Duodenal mucosa (tissue), 2 donors: ENCODE measurements at regions not wholly inside any gene's neighbourhood (a gene's known extent, or its start where the extent isn't known, plus 50 kb on each side); places are given as distances from the start of the nearest gene placed in this dataset.

Source experiments
- H3K27ac ChIP-seq: one replicate; pipeline ENCODE4 v1.7.0; 2013; ENCODE audit warnings: low read depth, low read length
- H3K27me3 ChIP-seq, 2 donors: one replicate each; pipeline ENCODE4 v1.7.0; 2013; ENCODE audit warnings: low read length in 2 of 2, control low read depth in 1 of 2; ENCODE audit not compliant: insufficient read depth in 2 of 2, control insufficient read depth in 1 of 2
- H3K36me3 ChIP-seq, 2 donors: one replicate each; pipeline ENCODE4 v1.7.0; 2013; ENCODE audit warnings: low read length in 2 of 2, control low read depth in 1 of 2; ENCODE audit not compliant: insufficient read depth in 2 of 2, control insufficient read depth in 1 of 2
- H3K4me1 ChIP-seq, 2 donors: one replicate each; pipeline ENCODE4 v1.7.0; 2013; ENCODE audit warnings: low read length in 2 of 2, control low read depth in 1 of 2; ENCODE audit not compliant: insufficient read depth in 2 of 2, control insufficient read depth in 1 of 2
- H3K4me3 ChIP-seq, 2 donors: one replicate each; pipeline ENCODE4 v1.7.0; 2013; ENCODE audit warnings: low read length in 2 of 2, low read depth in 1 of 2
- H3K9ac ChIP-seq, 2 donors: one replicate each; pipeline ENCODE4 v1.7.0; 2013; ENCODE audit warnings: low read length in 2 of 2, low read depth in 1 of 2
- H3K9me3 ChIP-seq, 2 donors: one replicate each; pipeline ENCODE4 v1.7.0; 2013; ENCODE audit warnings: low read length in 2 of 2, control low read depth in 1 of 2; ENCODE audit not compliant: control insufficient read depth in 1 of 2

GRCh38 chr15:29612701-29613100 is 209.6 kb downstream of the TJP1 start:
- no peaks in the 10 kb centered on the region for H3K36me3 ChIP-seq
- H3K4me1 ChIP-seq: no peaks in the 10 kb centered on the region
- H3K27me3 ChIP-seq: peaks cover 0 to 2% of the 10 kb centered on the region in 2 donors
- no peak overlapping the region for H3K4me3 ChIP-seq
- H3K9me3 ChIP-seq: no peaks in the 10 kb centered on the region
- no peak overlapping the region for H3K27ac ChIP-seq
- H3K9ac ChIP-seq: no peak overlapping the region

DNA sequence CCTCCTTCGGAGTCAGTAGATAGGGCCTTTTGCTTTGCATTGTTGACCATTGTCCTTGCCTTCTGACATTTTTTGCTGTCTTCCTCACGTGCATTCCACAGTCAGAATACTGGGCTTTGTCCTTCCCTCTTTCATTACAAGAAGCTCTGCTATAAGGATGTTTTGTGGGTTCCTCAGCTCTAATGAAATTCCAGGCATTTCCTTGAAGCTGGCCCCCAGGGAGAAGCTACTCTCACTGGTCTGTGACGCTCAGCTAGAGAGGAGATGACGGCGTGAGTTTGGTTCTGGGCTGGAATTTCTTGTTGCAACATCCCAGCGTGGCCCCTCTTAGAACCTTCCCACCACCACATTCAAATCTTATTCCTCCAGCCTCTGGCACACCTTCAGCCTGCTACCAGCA is 210.2 kb downstream of the TJP1 start:
- Histone ChIP-seq H3K27me3 (peaks cover 0 to 2% of the 10 kb centered on the region in 2 donors), H3K9ac (no peak overlapping the region), H3K36me3 (no peaks in the 10 kb centered on the region), H3K4me1 (no peaks in the 10 kb centered on the region), H3K4me3 (no peak overlapping the region), H3K9me3 (no peaks in the 10 kb centered on the region), H3K27ac (no peak overlapping the region)

DNA sequence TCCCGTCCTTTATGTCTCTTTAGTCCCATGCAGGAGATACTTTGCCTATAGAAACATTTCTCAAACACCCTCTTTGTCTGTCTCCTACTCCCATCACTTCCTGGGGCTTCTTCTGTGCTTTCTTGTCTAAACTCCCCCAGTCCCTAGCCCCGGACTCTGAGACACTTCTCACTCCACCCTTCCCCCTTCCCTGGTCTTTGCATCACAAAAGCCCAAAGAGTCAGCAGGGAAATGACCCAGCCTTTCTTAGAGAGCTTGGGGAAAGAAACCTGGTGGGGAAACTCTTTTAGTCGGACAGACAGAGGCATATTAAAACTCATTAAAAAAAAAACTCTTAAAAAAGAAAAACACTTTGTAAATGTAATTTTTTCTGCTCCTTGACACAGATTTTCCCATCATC is 211.2 kb downstream of the TJP1 start:
- H3K4me1 ChIP-seq: no peaks in the 10 kb centered on the region
- H3K9me3 ChIP-seq: no peaks in the 10 kb centered on the region
- H3K27ac ChIP-seq: no peak overlapping the region
- no peak overlapping the region for H3K4me3 ChIP-seq
- H3K36me3 ChIP-seq: no peaks in the 10 kb centered on the region
- peaks cover 0 to 2% of the 10 kb centered on the region in 2 donors for H3K27me3 ChIP-seq
- no peak overlapping the region for H3K9ac ChIP-seq

GRCh38 chr15:29601811-29602210 is 220.5 kb downstream of the TJP1 start:
- Histone ChIP-seq H3K9ac (no peak overlapping the region), H3K4me3 (no peak overlapping the region), H3K4me1 (no peaks in the 10 kb centered on the region), H3K27ac (no peak overlapping the region), H3K9me3 (no peaks in the 10 kb centered on the region), H3K27me3 (no peaks in the 10 kb centered on the region), H3K36me3 (no peaks in the 10 kb centered on the region)

DNA sequence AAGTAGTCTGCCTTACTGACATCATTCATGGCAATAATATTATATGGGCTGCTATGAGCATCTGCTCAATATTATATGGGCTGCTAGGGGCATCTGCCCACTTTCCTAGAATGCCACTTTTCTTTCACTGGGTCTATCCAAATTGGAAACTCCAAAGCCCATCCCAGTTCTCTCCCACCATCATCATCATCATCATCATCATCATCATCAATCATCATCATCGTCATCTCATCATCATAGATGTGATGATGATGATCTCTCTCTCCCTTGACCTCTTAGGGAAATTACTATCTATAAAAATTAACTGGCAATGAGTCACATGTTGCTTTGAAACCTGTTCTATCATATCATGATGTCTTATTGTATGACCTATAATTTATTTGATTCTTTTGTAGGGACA is 222.0 kb downstream of the TJP1 start:
- H3K4me1 ChIP-seq: no peaks in the 10 kb centered on the region
- no peak overlapping the region for H3K27ac ChIP-seq
- H3K4me3 ChIP-seq: no peak overlapping the region
- H3K9ac ChIP-seq: no peak overlapping the region
- no peaks in the 10 kb centered on the region for H3K27me3 ChIP-seq
- H3K9me3 ChIP-seq: no peaks in the 10 kb centered on the region
- H3K36me3 ChIP-seq: no peaks in the 10 kb centered on the region

DNA sequence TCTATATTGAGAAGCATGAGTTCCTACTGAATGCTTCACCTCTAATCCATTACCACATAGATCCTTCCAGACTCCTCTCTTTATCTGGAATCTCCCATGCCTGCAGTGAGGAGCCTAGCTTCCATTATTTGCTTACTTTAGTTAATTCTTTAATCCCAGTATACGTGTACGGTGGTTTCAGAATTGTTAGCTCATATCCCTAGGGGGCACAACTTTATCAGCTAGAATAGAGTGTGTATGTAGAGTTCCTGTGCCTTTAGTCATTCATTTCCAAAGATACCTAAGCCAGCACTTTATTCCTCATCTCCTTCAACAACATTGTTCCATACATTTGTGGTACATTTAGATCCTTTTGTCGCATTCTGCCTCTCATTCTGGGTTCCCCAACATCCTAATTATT is 226.0 kb downstream of the TJP1 start:
- Histone ChIP-seq H3K4me1 (no peaks in the 10 kb centered on the region), H3K27ac (no peak overlapping the region), H3K9ac (no peak overlapping the region), H3K9me3 (no peaks in the 10 kb centered on the region), H3K27me3 (no peaks in the 10 kb centered on the region), H3K4me3 (no peak overlapping the region), H3K36me3 (no peaks in the 10 kb centered on the region)

- H3K27me3 ChIP-seq: no peaks in the 10 kb centered on the region
- no peak overlapping the region for H3K27ac ChIP-seq
- no peak overlapping the region for H3K9ac ChIP-seq
- H3K4me3 ChIP-seq: no peak overlapping the region
- H3K9me3 ChIP-seq: no peaks in the 10 kb centered on the region
- no peaks in the 10 kb centered on the region for H3K36me3 ChIP-seq
- no peaks in the 10 kb centered on the region for H3K4me1 ChIP-seq
Observed at GRCh38 chr15:29593629-29594028, 228.6 kb downstream of the TJP1 start.

- Histone ChIP-seq H3K4me1 (no peaks in the 10 kb centered on the region), H3K9ac (no peak overlapping the region), H3K9me3 (no peaks in the 10 kb centered on the region), H3K27me3 (no peaks in the 10 kb centered on the region), H3K4me3 (no peak overlapping the region), H3K36me3 (no peaks in the 10 kb centered on the region), H3K27ac (no peak overlapping the region)
Observed at GRCh38 chr15:29593111-29593510, 229.2 kb downstream of the TJP1 start.

GRCh38 chr15:29590701-29591100 is 231.6 kb downstream of the TJP1 start:
- Histone ChIP-seq H3K4me1 (no peaks in the 10 kb centered on the region), H3K9ac (no peak overlapping the region), H3K36me3 (no peaks in the 10 kb centered on the region), H3K27ac (no peak overlapping the region), H3K9me3 (no peaks in the 10 kb centered on the region), H3K27me3 (no peaks in the 10 kb centered on the region), H3K4me3 (no peak overlapping the region)

- H3K9ac ChIP-seq: no peak overlapping the region
- H3K27ac ChIP-seq: no peak overlapping the region
- H3K36me3 ChIP-seq: no peaks in the 10 kb centered on the region
- no peaks in the 10 kb centered on the region for H3K4me1 ChIP-seq
- no peaks in the 10 kb centered on the region for H3K27me3 ChIP-seq
- H3K9me3 ChIP-seq: no peaks in the 10 kb centered on the region
- no peak overlapping the region for H3K4me3 ChIP-seq
Observed at GRCh38 chr15:29589975-29590374, 232.3 kb downstream of the TJP1 start.

DNA sequence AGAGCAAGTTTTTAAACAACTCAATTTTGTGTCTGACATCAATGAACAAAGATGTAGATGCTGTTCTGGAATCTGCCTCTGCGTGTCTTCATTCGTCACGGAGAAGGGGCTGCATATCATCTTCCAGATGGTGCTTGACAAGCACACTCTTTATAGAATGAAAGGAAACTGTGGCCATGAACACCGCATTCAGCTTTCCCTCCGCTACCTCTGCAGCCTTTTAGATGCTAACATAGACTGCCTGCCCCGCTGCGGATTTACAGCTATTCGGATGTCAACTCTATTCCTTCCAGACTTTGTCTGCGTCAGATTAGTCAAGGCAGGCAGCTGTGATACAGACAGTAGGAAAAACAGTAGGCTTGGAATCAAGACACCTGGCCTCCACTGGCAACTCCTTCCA is 232.9 kb downstream of the TJP1 start:
- no peaks in the 10 kb centered on the region for H3K4me1 ChIP-seq
- H3K36me3 ChIP-seq: no peaks in the 10 kb centered on the region
- H3K27me3 ChIP-seq: no peaks in the 10 kb centered on the region
- H3K9ac ChIP-seq: no peak overlapping the region
- H3K4me3 ChIP-seq: no peak overlapping the region
- no peaks in the 10 kb centered on the region for H3K9me3 ChIP-seq
- H3K27ac ChIP-seq: no peak overlapping the region
